ENCODE measurements at regions not wholly inside any gene's neighbourhood (a gene's known extent, or its start where the extent isn't known, plus 50 kb on each side); places are given as distances from the start of the nearest gene placed in this dataset.

GRCh38 chr3:70870576-70870975 lies 558.1 kb upstream of the MDFIC2 start:
- TF ChIP-seq CTCF (IDR thresholded peaks at IDR 0.05; ENCODE audit: poor library complexity, severe bottlenecking), result no peak
- no peak for TF ChIP-seq EP300 (conservative IDR thresholded peaks at IDR 0.05; ENCODE audit: poor library complexity, severe bottlenecking)
- no peak for TF ChIP-seq TAF1 (IDR thresholded peaks at IDR 0.05; ENCODE audit: low read depth)
- no peak for TF ChIP-seq POLR2AphosphoS5 (IDR thresholded peaks at IDR 0.05)

Data from neural cell (in vitro differentiated cells).